ENCODE measurements at regions not wholly inside any gene's neighbourhood (a gene's known extent, or its start where the extent isn't known, plus 50 kb on each side); places are given as distances from the start of the nearest gene placed in this dataset.

GRCh38 chr18:22694954-22695353 is 238.2 kb upstream of the RBBP8 start:
- peak; percentile 70 for DNase-seq (ENCODE audit: low read depth, low spot score)
- no peak for TF ChIP-seq CTCF (IDR thresholded peaks at IDR 0.05; ENCODE audit: insufficient read depth, low read length, missing control alignments)
- H3K4me3 ChIP-seq (ENCODE audit: low read depth, low read length): no peak overlapping the region
- CTCF ChIA-PET: interaction anchor here (1.0 to 2.9 kb wide), 2 partner anchors 9 to 103 kb away, joined by 3 to 19 read pairs; no protein-coding TSS in a partner anchor
- POLR2A ChIA-PET: interaction anchor here (1.4 kb wide), 1 partner anchor 21 kb away, joined by 5 read pairs; no protein-coding TSS in a partner anchor

GRCh38 chr18:22695674-22696073 is 237.5 kb upstream of the RBBP8 start:
- ChIA-PET POLR2A (interaction anchor here (1.4 kb wide), 1 partner anchor 21 kb away, joined by 5 read pairs; no protein-coding TSS in a partner anchor), CTCF (interaction anchor here (1.0 to 2.9 kb wide), 2 partner anchors 9 to 102 kb away, joined by 3 to 19 read pairs; no protein-coding TSS in a partner anchor)
- DNase-seq (ENCODE audit: low read depth, low spot score): no peak
- no peak for TF ChIP-seq CTCF (IDR thresholded peaks at IDR 0.05; ENCODE audit: insufficient read depth, low read length, missing control alignments)
- no peak overlapping the region for H3K4me3 ChIP-seq (ENCODE audit: low read depth, low read length)

GRCh38 chr18:22697561-22697960 is 235.6 kb upstream of the RBBP8 start:
- ChIA-PET POLR2A (no interaction called here), CTCF (interaction anchor here (1.1 kb wide), 1 partner anchor 15 kb away, joined by 3 read pairs; no protein-coding TSS in a partner anchor)
- no peak for DNase-seq (ENCODE audit: low read depth, low spot score)
- no peak overlapping the region for H3K4me3 ChIP-seq (ENCODE audit: low read depth, low read length)
- TF ChIP-seq CTCF (IDR thresholded peaks at IDR 0.05; ENCODE audit: insufficient read depth, low read length, missing control alignments): no peak

- H3K4me3 ChIP-seq (ENCODE audit: low read depth, low read length): no peak overlapping the region
- TF ChIP-seq CTCF (IDR thresholded peaks at IDR 0.05; ENCODE audit: insufficient read depth, low read length, missing control alignments): no peak
- POLR2A ChIA-PET: no interaction called here
- DNase-seq (ENCODE audit: low read depth, low spot score): no peak
- CTCF ChIA-PET: interaction anchor here (1.1 kb wide), 1 partner anchor 14 kb away, joined by 3 read pairs; no protein-coding TSS in a partner anchor
Observed at GRCh38 chr18:22698711-22699110, 234.4 kb upstream of the RBBP8 start.

GRCh38 chr18:22699629-22700028 is 233.5 kb upstream of the RBBP8 start:
- no peak for TF ChIP-seq CTCF (IDR thresholded peaks at IDR 0.05; ENCODE audit: insufficient read depth, low read length, missing control alignments)

GRCh38 chr18:22700920-22701319 is 232.2 kb upstream of the RBBP8 start:
- CTCF ChIA-PET: interaction anchor here (1.4 kb wide), 1 partner anchor 10 kb away, joined by 3 read pairs; no protein-coding TSS in a partner anchor
- no peak overlapping the region for H3K4me3 ChIP-seq (ENCODE audit: low read depth, low read length)

More at GRCh38 chr18:22699629-22700028, 233.5 kb upstream of the RBBP8 start:
- no peak for DNase-seq (ENCODE audit: low read depth, low spot score)
- CTCF ChIA-PET: interaction anchor here (0.6 to 1.4 kb wide), 2 partner anchors 11 to 743 kb away, joined by 3 read pairs; no protein-coding TSS in a partner anchor
- no peak overlapping the region for H3K4me3 ChIP-seq (ENCODE audit: low read depth, low read length)
- POLR2A ChIA-PET: no interaction called here

More at GRCh38 chr18:22700920-22701319, 232.2 kb upstream of the RBBP8 start:
- POLR2A ChIA-PET: no interaction called here
- TF ChIP-seq CTCF (IDR thresholded peaks at IDR 0.05; ENCODE audit: insufficient read depth, low read length, missing control alignments): no peak
- DNase-seq (ENCODE audit: low read depth, low spot score): no peak
